22Rv1 (cell line): ENCODE measurements at regions not wholly inside any gene's neighbourhood (a gene's known extent, or its start where the extent isn't known, plus 50 kb on each side); places are given as distances from the start of the nearest gene placed in this dataset.

Experiments
- ZFX ChIP-seq: fragments of 450-650 bp; IDR thresholded peaks from 2 replicates; pipeline ENCODE4 v1.6.1; 2017; ENCODE audit warnings: antibody characterized with exemption, borderline replicate concordance
- TF ChIP-seq, protein P1 (sequence below): fragments of 450-650 bp; IDR thresholded peaks from 2 replicates; pipeline ENCODE4 v1.5.1; 2017; ENCODE audit warnings: mild to moderate bottlenecking

DNA sequence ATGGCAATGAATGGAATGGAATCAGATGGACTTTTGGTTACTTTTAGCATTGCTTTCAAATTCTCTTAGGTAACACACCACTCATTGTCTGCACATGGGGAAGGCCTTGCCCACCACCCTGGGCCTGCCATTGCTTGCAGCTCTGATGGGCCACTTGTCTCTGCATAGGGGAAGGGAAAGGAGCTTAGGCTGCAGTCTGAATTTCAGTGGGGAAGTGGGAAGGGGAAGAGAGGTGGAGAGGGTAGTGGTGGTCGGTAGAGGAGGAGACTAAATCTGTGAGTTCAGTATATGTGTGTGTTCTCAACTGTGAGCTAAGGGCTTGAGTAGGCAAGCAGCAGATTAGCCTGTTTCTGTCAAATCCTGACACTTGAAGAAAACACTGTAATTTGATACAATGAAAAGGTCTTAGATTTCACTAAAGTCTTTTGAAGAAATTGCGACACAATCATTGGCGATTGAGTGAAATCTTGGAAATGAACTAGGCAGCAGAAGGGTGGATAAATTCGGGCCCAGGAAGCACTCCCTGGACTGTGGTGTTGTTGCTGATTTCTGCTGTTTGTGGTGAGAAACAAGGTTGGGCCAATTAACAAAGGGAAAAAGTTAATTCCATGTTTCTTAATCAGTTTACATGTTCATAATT is 80.6 kb downstream of the OTOR start:
- TF ChIP-seq, protein P1, sequence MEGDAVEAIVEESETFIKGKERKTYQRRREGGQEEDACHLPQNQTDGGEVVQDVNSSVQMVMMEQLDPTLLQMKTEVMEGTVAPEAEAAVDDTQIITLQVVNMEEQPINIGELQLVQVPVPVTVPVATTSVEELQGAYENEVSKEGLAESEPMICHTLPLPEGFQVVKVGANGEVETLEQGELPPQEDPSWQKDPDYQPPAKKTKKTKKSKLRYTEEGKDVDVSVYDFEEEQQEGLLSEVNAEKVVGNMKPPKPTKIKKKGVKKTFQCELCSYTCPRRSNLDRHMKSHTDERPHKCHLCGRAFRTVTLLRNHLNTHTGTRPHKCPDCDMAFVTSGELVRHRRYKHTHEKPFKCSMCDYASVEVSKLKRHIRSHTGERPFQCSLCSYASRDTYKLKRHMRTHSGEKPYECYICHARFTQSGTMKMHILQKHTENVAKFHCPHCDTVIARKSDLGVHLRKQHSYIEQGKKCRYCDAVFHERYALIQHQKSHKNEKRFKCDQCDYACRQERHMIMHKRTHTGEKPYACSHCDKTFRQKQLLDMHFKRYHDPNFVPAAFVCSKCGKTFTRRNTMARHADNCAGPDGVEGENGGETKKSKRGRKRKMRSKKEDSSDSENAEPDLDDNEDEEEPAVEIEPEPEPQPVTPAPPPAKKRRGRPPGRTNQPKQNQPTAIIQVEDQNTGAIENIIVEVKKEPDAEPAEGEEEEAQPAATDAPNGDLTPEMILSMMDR = no peak
- TF ChIP-seq ZFX = no peak
